ENCODE measurements at regions not wholly inside any gene's neighbourhood (a gene's known extent, or its start where the extent isn't known, plus 50 kb on each side); places are given as distances from the start of the nearest gene placed in this dataset.

DNA sequence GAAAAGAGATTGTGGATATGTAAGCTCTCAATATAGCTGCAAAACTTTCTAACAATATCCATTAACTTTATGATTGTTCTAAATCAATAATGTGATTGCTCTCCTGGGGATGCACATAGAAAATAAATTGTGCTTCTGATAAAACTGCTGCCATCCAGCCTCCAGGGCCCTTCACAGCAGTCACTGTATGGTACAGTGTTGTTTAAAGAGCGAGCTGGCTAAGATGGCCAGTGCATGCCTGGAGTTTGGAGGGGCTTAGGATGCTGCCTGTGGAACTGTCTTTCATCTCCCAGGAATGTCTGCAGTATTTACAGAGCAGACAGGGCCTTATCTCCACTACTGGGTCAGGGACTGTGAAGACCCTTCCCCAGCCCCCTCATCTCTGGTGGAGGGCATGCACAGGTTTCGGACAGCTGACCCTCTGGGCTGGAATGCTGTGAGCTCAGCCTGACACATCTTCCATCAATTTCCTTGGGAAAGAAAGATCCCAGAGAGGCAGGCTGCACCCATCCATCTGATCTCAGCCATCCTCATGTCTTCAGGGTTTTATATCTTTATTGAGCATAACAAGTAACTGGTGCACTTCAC lies 137.0 kb downstream of the PLPP3 start:
- Histone ChIP-seq H3K36me3 (no peaks in the 10 kb centered on the region), H3K9me3 (no peaks in the 10 kb centered on the region), H3K4me3 (no peak overlapping the region), H3K4me1 (replicated peaks) (no peaks in the 10 kb centered on the region), H3K27me3 (replicated peaks; ENCODE audit: insufficient read depth) (no peaks in the 10 kb centered on the region), H3K27ac (no peak overlapping the region)
- TF ChIP-seq POLR2A (IDR thresholded peaks at IDR 0.05) (no peak), POLR2AphosphoS5 (IDR thresholded peaks at IDR 0.05) (no peak)
- TF ChIP-seq, protein P1, sequence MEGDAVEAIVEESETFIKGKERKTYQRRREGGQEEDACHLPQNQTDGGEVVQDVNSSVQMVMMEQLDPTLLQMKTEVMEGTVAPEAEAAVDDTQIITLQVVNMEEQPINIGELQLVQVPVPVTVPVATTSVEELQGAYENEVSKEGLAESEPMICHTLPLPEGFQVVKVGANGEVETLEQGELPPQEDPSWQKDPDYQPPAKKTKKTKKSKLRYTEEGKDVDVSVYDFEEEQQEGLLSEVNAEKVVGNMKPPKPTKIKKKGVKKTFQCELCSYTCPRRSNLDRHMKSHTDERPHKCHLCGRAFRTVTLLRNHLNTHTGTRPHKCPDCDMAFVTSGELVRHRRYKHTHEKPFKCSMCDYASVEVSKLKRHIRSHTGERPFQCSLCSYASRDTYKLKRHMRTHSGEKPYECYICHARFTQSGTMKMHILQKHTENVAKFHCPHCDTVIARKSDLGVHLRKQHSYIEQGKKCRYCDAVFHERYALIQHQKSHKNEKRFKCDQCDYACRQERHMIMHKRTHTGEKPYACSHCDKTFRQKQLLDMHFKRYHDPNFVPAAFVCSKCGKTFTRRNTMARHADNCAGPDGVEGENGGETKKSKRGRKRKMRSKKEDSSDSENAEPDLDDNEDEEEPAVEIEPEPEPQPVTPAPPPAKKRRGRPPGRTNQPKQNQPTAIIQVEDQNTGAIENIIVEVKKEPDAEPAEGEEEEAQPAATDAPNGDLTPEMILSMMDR (IDR thresholded peaks at IDR 0.05): no peak
- DNase-seq (ENCODE audit: low spot score): no peak
- WGBS: 93% methylated on average over 2 of the region's 2 CpGs
- intact Hi-C loops (cut with DNase I): no loop called here

DNA sequence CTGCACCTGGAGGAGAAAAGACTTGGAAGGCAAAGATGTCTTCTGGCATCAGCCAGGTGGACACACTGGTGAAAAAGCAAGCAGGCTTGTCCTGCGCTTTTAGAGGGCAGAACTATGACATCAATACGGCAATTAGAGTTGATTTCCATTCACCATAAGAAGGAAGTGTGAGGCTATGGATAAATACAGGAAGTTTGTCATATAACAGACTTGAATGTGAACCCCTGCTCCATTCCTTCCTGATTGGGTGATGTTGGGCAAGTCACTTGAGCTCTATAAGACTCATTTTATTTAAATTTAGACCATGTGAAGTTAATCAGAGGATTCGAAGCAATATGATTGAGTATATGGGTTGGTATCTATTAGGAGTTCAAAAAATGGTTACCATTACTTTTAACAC lies 137.8 kb downstream of the PLPP3 start:
- 93% methylated on average over 3 of the region's 3 CpGs for WGBS
- Histone ChIP-seq H3K9me3 (no peaks in the 10 kb centered on the region), H3K4me3 (no peak overlapping the region), H3K4me1 (replicated peaks) (no peaks in the 10 kb centered on the region), H3K27ac (no peak overlapping the region), H3K36me3 (no peaks in the 10 kb centered on the region), H3K27me3 (replicated peaks; ENCODE audit: insufficient read depth) (no peaks in the 10 kb centered on the region)
- no peak for TF ChIP-seq POLR2AphosphoS5 (IDR thresholded peaks at IDR 0.05)
- TF ChIP-seq, protein P1 (IDR thresholded peaks at IDR 0.05): no peak
- TF ChIP-seq POLR2A (IDR thresholded peaks at IDR 0.05): no peak
- intact Hi-C loops (cut with DNase I): no loop called here
- DNase-seq (ENCODE audit: low spot score): no peak

DNA sequence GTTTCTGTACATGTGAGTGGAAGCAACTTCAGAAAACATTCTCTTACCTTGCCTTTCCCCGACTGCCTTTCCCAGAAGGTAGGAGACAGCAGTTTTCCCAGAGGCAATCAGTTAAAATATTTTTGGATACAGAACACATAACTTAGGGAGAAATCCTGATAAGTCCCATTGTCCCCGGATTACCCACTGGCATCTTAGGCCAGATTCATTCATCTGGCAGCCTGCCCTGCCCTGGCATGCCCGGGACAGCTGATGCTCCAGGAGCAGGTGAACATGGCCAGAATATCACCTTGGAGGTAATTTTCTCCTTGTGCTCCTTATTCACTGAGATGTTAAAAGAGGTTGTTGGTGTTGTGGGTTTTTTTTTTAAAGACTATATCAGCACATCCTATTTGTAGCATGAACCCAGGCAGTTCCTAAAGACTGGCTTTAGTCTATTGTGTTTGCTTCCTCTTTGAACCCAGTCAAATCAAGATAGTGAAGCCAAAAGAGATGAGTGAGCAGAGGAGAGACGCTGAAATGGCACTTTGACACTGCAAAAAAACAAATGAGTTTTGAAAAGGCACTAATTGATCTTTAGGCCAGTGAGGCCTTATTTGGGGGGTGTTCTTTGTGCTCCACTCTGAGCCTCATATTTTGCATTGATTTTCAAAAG lies 139.6 kb downstream of the PLPP3 start:
- Histone ChIP-seq H3K27ac (no peak overlapping the region), H3K36me3 (no peaks in the 10 kb centered on the region), H3K4me1 (replicated peaks) (no peaks in the 10 kb centered on the region), H3K27me3 (replicated peaks; ENCODE audit: insufficient read depth) (no peaks in the 10 kb centered on the region), H3K9me3 (no peaks in the 10 kb centered on the region), H3K4me3 (no peak overlapping the region)
- 17% methylated on average over 4 of the region's 4 CpGs for WGBS
- no peak for TF ChIP-seq POLR2AphosphoS5 (IDR thresholded peaks at IDR 0.05)
- TF ChIP-seq, protein P1 (IDR thresholded peaks at IDR 0.05): no peak
- no peak for TF ChIP-seq POLR2A (IDR thresholded peaks at IDR 0.05)
- intact Hi-C loops (cut with DNase I): no loop called here
- DNase-seq (ENCODE audit: low spot score): no peak

DNA sequence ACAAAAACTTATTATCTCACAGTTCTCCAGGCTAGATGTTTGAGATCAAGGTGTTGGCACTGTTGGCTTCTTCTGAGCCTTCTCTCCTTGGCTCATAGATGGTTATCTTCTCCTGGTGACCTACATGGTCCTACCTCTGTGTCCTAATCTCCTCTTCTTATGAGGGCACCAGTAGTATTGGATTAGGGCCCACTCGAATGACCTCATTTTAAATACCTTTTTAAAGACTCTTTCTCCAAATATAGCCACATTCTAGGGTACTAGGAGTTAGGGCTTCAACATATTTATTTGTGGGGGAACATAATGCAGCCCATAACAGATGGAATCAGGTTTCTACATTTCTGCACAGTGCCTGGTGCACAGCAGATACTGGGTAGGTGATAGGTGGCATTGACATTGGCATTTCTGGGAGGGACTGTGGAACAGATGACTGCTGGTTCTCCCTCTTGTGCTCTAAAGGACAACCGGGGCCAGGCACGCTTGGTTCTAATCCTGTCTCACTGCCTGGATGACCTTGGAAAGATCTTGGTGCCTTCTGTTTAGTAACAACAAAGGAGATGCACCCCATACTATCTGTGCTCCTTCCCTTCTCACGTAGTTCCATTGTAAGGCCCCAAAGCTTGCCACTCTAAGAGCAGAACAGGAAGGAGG lies 140.3 kb downstream of the PLPP3 start:
- no peak overlapping the region for H3K4me3 ChIP-seq
- WGBS: 90% methylated on average over 4 of the region's 4 CpGs
- no peak for DNase-seq (ENCODE audit: low spot score)
- TF ChIP-seq POLR2AphosphoS5 (IDR thresholded peaks at IDR 0.05): no peak
- no peaks in the 10 kb centered on the region for H3K9me3 ChIP-seq
- no peak overlapping the region for H3K27ac ChIP-seq
- H3K36me3 ChIP-seq: no peaks in the 10 kb centered on the region
- H3K4me1 ChIP-seq (replicated peaks): no peaks in the 10 kb centered on the region
- intact Hi-C loops (cut with DNase I): no loop called here
- H3K27me3 ChIP-seq (replicated peaks; ENCODE audit: insufficient read depth): no peaks in the 10 kb centered on the region

DNA sequence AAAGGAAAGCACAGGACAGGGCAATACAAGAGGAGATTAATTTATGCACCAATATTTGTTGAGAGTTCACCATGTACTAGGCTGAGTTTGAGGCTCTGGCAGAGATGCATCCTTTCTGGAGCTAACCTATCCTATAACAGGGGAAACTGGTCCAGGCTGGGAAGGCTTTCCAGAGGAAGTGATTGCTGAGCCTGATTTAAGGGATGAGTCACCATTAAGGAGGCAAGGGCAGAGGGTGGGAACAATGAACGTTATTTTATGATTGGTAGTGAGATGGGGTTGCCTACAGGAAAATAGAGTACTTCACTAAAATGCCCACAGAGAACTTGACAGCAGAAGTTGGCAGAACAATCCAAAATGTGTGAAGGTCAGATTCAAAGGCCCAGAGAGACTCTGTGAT lies 141.4 kb downstream of the PLPP3 start:
- no peak for DNase-seq (ENCODE audit: low spot score)
- H3K9me3 ChIP-seq: no peaks in the 10 kb centered on the region
- H3K4me3 ChIP-seq: no peak overlapping the region
- 22% methylated on average over 1 of the region's 1 CpG for WGBS
- no peak overlapping the region for H3K27ac ChIP-seq
- no peaks in the 10 kb centered on the region for H3K4me1 ChIP-seq (replicated peaks)
- H3K36me3 ChIP-seq: no peaks in the 10 kb centered on the region
- intact Hi-C loops (cut with DNase I): no loop called here
- H3K27me3 ChIP-seq (replicated peaks; ENCODE audit: insufficient read depth): no peaks in the 10 kb centered on the region
- TF ChIP-seq POLR2A (IDR thresholded peaks at IDR 0.05): no peak
- TF ChIP-seq, protein P1 (IDR thresholded peaks at IDR 0.05): no peak
- no peak for TF ChIP-seq POLR2AphosphoS5 (IDR thresholded peaks at IDR 0.05)

Data from prostate gland (tissue), 2 donors.